ENCODE measurements at regions not wholly inside any gene's neighbourhood (a gene's known extent, or its start where the extent isn't known, plus 50 kb on each side); places are given as distances from the start of the nearest gene placed in this dataset.

GRCh38 chr17:72240333-72240732, 119.5 kb downstream of the SOX9 start:
- TF ChIP-seq CTCF (IDR thresholded peaks at IDR 0.05; ENCODE audit: low read depth, low read length, missing input control) (no peak), RAD21 (IDR thresholded peaks at IDR 0.05) (no peak), JUND (IDR thresholded peaks at IDR 0.05) (no peak), NR2F2 (IDR thresholded peaks at IDR 0.05) (no peak), MAX (IDR thresholded peaks at IDR 0.05) (no peak), ZBTB33 (IDR thresholded peaks at IDR 0.05) (no peak), GABPA (IDR thresholded peaks at IDR 0.05 in 1 of 2, conservative IDR thresholded peaks at IDR 0.05 in 1 of 2) (no peak), HNF4A (conservative IDR thresholded peaks at IDR 0.05) (no peak), TAF1 (conservative IDR thresholded peaks at IDR 0.05) (no peak), FOXA1 (IDR thresholded peaks at IDR 0.05) (no peak), SP1 (IDR thresholded peaks at IDR 0.05) (no peak), EGR1 (IDR thresholded peaks at IDR 0.05; ENCODE audit: low read depth in 2 of 2) (no peak), REST (IDR thresholded peaks at IDR 0.05) (no peak)
- TF ChIP-seq, protein P1, sequence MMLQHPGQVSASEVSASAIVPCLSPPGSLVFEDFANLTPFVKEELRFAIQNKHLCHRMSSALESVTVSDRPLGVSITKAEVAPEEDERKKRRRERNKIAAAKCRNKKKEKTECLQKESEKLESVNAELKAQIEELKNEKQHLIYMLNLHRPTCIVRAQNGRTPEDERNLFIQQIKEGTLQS (IDR thresholded peaks at IDR 0.05) = no peak

Measured in liver (tissue), 3 donors.